ENCODE measurements at regions not wholly inside any gene's neighbourhood (a gene's known extent, or its start where the extent isn't known, plus 50 kb on each side); places are given as distances from the start of the nearest gene placed in this dataset.
"Not testable (repeated sequence)": the region's sequence is repeated elsewhere in the genome, so short reads cannot be mapped to it uniquely, and the experiment has no call there.

DNA sequence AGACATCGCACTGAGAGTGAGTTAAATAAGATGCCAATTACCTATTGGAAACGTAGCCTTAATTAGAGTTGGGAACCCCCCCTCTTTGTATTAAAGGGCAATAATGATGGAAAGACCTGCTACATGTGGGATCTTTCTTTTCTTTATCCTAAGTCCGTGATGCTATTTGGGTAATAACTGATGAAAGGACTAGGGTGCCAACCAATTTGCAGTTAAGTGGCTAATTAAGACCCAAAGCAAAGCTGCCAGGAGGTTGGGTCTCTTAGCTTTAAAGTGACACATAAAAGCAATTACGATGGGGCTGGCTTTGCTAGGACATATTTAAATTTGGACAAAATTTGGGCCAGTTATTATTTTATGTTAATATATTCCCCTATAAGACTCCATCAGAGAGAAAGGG lies 728.8 kb downstream of the NR2F1-AS1 start:
- DNase-seq: no peak

GRCh38 chr5:92850886-92851285 lies 730.1 kb downstream of the NR2F1-AS1 start:
- no peak for DNase-seq

GRCh38 chr5:92849756-92850155 lies 731.3 kb downstream of the NR2F1-AS1 start:
- no peak for DNase-seq

GRCh38 chr5:92841604-92842155 lies 739.3 kb downstream of the NR2F1-AS1 start:
- DNase-seq: no peak

DNA sequence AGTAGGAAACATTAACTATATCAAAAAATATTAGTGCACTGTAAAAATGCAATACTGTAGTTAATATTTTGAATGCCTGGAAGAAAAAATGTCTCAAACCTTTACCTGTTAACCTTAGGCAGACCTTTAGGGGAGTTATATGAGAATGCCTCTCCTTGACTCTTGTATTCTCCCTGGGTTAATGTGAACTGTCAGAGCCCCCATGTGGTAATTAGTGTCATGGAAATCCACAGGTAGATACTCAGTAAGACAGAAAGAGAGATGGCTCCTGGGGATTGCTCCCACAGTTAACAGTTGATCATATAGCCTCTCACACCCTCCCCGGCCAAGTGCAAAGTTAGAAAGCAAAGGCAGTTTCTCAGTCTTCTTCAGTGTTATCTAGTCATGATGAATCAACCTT lies 742.8 kb downstream of the NR2F1-AS1 start:
- DNase-seq: no peak

- no peak for DNase-seq
These were observed 743.9 kb downstream of the NR2F1-AS1 start for GRCh38 chr5:92836855-92837755.

GRCh38 chr5:92835712-92836111 lies 745.3 kb downstream of the NR2F1-AS1 start:
- no peak for DNase-seq

- not testable (repeated sequence) for DNase-seq
These were observed 757.5 kb downstream of the NR2F1-AS1 start for GRCh38 chr5:92823551-92823950.

DNA sequence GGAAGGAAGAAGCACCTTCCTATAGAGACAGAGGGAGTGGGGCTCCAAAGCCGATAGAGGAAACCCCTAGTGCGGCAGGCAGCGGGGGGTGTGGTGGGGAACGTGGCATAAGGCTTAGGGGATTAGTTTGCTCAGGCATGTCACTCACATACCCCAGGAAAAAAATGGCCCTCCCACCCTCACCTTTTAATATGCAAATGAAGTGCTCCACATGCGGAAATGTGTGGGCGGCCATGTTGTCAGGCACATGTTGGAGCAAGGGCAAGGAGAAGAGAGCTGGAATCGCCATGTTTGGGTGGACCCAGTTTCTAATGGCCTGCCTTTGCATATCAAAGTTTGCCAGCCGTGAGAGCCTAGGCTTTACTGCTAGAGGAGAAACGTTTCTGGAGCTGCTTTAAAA lies 758.8 kb downstream of the NR2F1-AS1 start:
- no peak for DNase-seq

DNA sequence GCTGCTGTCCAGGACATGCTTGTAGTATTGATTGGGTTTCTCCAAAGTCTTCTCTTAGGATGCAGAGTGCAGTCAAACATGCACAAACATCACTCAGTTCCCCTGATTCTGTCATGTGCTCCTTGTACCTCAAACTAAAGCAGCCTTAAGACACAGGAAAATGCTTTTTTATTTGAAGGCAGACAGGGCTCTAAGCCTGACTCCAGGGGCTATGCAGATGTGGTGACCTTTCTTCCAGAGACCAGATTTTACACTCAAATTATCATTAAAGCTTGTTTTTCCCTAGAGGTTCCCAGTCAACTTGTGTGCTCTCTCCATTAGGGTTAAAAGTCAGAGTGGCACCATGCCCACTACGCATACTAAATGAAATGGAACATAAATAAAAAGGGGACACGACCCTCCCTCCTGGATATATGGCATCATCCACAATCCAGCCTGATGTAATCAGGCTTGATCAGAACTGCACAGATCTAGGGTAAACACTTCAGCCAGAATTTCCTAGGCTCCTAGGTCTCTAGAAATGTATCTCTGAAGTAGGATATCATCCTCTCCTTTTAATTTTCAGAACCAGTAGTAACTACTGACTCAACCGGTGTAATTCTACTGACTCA lies 771.1 kb downstream of the NR2F1-AS1 start:
- DNase-seq: no peak

- no peak for DNase-seq
These were observed 772.5 kb downstream of the NR2F1-AS1 start for GRCh38 chr5:92808474-92808873.

- no peak for DNase-seq
These were observed 773.9 kb downstream of the NR2F1-AS1 start for GRCh38 chr5:92807085-92807484.

- DNase-seq: no peak
These were observed 775.6 kb downstream of the NR2F1-AS1 start for GRCh38 chr5:92805446-92805845.

DNA sequence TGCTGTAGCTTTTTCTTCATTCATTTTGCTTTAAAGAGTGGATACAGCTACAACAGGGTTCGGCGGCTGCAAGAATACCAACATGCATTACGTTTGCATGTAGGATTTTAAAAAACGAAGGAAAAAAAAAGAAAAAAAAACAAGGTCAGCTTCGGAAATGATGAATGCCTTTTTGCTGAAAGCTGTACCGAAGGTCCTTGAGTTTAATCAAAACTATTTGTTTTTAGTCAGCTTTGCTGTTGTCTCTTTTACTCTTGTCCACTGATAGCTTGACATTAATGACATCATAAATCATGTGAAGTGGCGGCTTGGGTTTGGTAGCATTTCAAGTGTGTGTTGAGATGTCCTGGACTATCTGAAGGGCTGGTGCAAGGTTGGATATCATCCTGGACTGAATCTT lies 779.1 kb downstream of the NR2F1-AS1 start:
- no peak for DNase-seq

GRCh38 chr5:92800365-92800764 lies 780.7 kb downstream of the NR2F1-AS1 start:
- DNase-seq: no peak

DNA sequence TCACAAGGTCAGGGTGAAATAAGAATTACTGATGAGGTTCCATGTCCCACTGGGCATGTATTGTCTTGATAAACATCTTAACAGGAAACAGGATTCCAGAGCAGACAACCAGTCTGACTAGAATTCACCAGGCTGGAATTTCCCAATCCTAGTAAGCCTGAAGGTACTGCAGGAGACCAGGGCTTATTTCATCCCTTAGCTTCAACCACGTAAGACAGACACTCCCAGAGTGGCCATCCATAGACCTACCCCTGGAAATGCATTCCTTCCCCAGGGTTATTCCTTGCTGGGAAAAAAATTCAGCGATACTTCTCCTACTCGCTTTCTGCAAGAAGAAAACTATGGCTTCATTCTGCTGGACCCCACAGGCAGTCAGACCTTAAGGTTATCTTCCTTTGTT lies 785.4 kb downstream of the NR2F1-AS1 start:
- DNase-seq: no peak

DNA sequence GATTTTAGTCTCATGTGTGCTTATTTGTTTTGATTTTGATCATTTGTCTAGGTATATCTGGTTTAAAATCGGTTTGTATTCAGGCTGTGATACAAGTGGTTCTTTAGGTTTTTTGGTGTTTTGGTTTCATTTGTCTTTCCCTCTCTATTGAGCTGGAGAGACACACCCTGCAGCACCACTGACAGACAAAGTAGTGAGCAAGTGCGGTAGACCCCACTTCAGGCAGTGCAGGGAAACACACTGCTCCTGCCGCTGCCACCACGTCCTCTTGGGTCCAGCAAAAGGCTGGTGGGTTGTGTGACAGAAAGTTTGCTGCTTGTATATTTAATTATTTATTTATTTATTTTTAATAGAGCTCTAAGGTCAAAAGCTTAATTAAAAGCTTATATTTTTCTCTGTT lies 801.0 kb downstream of the NR2F1-AS1 start:
- no peak for DNase-seq

GRCh38 chr5:92779536-92779935 lies 801.5 kb downstream of the NR2F1-AS1 start:
- no peak for DNase-seq

DNA sequence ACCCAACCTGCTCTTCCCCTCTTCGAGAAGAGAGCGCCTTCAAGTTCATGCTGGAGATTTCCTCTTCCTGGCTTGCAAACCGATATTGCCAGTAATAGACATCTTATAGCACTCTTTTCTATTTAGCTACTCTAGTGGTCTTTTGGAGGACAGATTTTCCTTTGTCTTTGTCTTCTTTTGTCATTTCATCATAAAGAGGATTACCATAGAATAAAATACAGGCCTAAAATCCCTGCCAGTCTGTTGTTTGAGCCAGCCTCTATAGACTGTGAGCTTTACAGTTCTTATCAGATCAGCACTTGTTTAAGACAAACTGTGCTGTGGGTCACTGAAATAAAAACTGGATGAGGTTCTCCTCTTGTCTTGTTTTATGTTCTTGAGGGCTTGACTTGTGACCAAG lies 802.8 kb downstream of the NR2F1-AS1 start:
- no peak for DNase-seq

- no peak for DNase-seq
These were observed 803.6 kb downstream of the NR2F1-AS1 start for GRCh38 chr5:92777421-92777820.

- DNase-seq: no peak
These were observed 805.1 kb downstream of the NR2F1-AS1 start for GRCh38 chr5:92775711-92776615.

GRCh38 chr5:92769978-92770377 lies 811.0 kb downstream of the NR2F1-AS1 start:
- DNase-seq: no peak

DNA sequence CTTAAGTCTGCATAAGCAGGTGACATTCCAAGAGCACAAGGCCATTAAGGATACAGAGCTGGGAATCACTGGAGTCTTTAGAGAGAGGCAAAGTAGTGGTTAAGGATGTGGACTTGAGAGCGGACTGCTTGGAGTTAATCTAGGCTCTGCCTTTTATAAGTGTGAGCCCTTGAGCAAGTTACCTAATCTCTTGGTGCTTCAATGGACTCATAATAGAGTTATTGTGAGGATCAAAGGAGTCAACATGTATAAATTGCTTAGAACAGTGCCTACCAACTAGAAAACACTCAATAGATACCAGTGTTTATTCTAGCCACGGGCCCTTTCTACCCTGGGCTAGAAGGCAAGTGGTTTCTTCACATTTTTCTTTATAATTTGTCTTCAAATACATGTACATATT lies 819.4 kb downstream of the NR2F1-AS1 start:
- DNase-seq: no peak
